HT1080 (cell line): ENCODE measurements at regions not wholly inside any gene's neighbourhood (a gene's known extent, or its start where the extent isn't known, plus 50 kb on each side); places are given as distances from the start of the nearest gene placed in this dataset.

ENCODE experiments used
- DNase-seq: peaks from one replicate; pipeline ENCODE4 v3.0.0-alpha.2; 2015; ENCODE audit warnings: low read depth

DNA sequence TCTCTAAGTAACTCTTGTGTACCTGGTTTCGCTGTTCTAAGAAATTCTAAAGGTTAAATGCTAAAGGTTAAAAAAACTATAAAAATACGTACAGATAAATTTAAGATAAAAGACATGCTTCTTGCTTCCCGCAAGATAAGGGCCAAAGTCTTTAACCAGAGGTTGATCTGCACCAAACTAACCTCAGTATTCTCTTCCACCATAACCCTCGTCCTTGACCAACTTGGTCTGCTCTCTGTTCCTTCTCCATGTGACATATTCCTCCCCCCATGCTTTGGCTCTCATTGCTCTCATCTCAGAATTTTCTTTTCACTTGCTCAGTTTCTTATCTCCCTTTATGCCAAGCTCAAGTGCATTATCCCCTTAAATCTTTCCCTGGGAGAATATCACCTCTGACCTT is 330.5 kb upstream of the ZFHX3 start:
- no peak for DNase-seq

GRCh38 chr16:73371584-73372319 is 323.8 kb upstream of the ZFHX3 start:
- DNase-seq: no peak

GRCh38 chr16:73369851-73370250 is 321.9 kb upstream of the ZFHX3 start:
- DNase-seq: no peak

GRCh38 chr16:73368715-73369114 is 320.8 kb upstream of the ZFHX3 start:
- DNase-seq: no peak

- DNase-seq: no peak
Measured at GRCh38 chr16:73365016-73365551, 317.2 kb upstream of the ZFHX3 start.

- DNase-seq: no peak
Measured at GRCh38 chr16:73364413-73364812, 316.5 kb upstream of the ZFHX3 start.

GRCh38 chr16:73361061-73361460 is 313.1 kb upstream of the ZFHX3 start:
- no peak for DNase-seq

DNA sequence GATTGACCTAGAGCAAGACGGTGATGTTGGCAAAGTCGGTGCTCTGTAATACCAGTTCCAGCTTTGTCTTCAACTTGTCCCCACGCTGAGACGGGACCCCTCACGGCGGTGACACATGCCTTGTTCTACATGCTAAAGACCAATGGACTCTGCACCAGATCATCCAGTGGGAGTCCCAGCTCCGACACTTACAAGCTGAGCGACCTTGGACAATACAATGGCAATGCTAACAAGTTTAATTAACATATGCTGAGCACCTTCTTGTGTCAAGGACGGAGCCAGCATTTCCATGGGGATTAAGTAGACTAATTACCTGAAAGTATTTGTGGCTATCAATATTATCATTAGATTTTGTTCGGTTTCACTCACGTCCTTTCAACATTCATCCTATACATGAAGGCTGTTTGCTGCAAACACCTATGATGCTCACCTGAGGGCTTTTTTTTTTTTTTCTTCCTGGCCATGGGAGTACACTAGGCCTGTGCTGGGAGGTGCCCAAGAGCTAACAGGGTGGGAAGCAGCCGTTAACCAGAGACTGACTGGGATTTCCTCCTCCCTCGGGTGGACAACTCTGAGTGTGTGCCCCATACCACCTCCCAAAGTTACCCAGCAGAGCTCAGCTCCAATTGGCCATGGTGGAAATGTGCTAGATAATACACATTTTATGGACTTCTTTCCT is 308.6 kb upstream of the ZFHX3 start:
- DNase-seq: no peak

DNA sequence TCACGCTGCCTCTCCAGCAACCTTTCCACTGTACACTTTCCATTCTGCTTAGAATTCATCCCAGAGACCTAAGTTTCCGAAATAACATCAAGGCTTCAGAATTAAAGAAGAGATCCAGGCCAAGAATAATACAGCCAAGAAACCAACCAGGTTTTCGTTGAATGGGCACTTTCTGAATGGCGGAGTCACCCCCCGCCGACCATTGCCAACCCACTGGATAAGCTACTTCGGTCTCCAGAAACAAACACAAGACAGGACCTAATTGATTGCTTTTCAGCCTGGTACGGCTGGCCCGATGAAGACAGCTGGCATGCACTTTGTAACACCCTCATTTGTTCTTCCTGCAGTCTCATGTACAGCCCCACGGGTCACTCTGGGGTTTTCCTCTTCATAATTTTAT is 308.1 kb upstream of the ZFHX3 start:
- no peak for DNase-seq

DNA sequence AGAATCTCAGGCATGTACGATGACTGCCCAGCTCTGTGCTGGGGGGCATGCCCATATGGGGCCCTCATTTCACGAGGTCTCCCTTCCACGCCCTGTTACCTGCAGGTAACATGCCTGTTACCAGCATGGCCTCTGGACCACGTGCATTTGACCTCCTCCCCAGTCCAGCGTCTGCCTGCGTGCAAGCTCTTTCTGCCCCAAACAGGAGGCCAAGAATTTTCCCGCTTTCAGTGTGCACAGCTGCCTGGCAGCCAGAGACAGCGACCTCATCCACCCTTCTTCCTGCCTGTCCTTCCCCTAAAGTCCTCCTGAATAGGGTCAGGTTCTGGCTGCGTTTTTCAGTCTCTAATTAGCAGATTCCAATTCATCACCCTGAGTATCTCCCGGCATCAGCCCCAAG is 306.5 kb upstream of the ZFHX3 start:
- DNase-seq: no peak

GRCh38 chr16:73350707-73351452 is 303.0 kb upstream of the ZFHX3 start:
- no peak for DNase-seq

DNA sequence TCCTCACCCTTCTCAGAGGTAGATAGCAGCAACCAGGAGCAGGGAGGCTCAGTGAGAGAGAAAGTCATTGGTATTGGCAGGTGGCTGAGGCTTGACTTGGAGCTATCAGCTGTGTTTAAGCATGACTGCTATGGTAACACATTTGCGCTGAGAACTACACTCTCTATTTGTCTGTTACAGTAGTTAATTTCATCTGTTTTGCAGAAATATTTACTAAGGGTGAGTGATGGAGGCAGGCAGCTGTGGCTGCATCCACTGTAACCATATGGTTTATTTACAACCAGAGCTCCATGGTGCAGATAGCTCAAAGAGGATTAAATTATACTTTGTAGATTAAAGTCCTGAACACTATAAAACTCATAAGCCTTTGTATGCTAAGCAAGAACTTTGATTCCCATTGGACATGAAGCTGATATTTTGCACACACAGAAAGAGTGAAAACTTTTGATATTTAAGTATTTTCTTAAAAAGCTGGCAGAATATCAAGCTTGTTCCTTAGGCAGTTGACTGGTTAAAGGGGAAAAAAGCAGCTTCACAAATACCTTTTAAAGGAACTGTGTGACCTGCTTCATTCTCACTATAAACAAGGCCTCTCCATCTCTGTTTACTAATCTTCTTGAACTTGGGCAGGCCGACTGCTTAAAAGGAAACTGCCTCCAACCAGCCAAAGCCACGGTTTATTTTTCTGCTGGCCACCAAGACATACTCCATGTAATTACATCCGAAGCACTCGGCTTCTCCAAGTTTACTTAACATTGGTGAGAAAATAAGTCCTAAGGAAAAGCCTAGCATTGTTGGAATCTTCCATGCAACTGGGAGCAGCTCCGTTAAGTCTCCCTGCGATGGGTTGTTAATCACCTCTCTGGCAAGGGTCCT is 299.8 kb upstream of the ZFHX3 start:
- DNase-seq: no peak

GRCh38 chr16:73339821-73340220 is 291.9 kb upstream of the ZFHX3 start:
- no peak for DNase-seq

DNA sequence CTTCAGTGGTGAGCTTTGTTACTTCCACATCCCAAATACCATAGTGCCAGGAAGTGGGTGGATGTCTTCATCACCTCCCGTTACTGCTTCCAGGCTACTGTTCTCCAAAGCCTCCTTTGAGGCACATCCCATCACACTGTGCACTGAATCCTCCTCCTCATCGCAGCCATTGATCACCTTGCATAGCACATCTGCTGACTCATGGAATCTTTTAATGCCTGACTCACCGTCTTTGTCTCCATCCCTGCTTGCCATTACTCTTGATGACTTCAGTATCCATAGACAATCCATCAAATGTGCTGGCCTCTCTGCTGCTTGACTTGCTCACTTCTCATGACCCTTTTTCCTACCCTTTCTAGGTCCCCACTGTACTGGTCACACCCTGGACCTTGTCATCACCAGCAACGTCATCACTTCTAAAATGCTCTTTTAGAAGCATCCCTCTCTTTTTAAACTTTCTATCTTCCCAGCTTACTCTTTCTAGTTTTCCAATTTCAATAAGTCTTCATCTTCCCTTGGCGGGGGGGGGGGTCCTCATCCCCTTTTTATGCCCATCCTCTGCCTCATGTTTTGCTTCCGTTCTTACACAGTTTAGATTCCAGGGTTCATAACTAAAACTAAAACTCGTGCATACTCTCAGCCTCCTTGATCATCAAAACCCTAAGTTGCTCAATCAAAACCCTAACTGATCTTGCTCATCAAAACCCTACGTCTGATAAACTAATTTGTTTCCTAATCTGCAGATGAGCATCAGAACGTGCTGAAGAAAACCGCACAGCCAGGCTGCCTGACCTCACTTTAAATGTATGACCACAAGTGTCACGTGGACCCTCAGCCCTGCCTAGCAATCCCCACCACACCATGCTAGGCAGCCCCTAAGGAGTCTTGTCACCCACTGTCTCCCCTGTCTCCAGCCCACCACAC is 289.7 kb upstream of the ZFHX3 start:
- DNase-seq: peak; percentile 8

DNA sequence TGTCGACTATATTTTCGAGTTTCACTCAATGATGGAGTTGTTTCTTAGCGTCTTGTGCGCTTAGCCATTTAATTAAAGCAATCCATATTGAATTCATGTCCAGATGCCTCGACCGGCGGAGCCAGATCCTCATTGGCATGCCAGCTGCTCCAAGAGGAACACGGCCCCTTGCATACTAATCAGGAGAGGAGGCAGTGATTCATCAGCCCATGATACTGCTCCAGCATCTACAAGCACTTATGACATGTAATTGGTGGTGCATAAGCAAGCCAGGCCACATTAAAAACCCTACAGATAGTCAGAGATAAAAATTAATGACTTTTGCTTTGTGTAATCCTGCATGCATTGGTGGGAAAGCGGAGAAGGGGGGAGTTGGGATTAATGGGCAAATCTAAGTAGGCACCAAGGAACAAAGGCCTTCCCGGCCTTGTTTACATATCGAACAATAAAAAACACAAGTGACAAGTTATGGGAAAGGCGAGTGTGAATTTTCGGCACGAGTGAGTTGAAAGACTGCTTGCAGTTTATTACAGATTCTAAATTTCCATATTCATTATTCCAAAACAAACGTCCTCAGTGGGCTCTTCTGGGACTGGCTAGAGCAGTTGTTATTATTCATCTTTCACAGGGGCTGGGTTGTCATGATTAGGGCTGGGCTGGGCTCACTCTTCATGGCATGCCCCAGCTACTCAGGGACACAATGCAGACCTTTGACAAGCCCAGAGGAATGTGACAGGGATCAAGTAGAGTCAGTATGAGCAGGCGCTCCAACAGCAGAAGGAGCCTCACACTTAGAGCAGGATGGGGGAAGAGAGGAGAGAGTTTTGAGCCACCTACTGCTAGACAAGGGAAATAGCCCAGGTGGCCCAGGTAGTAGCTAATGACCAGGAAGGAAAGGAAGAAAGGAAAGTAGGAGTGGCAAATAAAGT is 281.7 kb upstream of the ZFHX3 start:
- DNase-seq: no peak

- DNase-seq: no peak
Measured at GRCh38 chr16:73326770-73327470, 279.0 kb upstream of the ZFHX3 start.

DNA sequence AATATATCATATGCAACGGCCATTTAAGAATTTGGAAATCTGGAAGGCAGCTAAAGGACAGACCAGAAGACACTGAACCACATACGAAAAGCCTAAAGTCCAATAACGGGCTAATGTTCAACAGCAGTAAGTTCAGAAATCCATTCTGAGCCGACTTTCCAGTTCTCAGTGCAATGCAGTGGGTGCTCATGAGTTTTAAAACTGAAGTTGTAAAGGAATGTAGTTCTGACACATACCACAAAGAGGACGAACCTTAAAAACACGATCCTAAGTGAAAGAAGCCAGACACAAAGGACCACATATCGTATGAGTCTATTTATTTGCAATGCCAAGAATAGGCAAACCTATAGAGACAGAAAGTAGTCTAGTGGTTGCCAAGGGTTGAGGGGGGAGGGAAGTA is 278.3 kb upstream of the ZFHX3 start:
- no peak for DNase-seq

DNA sequence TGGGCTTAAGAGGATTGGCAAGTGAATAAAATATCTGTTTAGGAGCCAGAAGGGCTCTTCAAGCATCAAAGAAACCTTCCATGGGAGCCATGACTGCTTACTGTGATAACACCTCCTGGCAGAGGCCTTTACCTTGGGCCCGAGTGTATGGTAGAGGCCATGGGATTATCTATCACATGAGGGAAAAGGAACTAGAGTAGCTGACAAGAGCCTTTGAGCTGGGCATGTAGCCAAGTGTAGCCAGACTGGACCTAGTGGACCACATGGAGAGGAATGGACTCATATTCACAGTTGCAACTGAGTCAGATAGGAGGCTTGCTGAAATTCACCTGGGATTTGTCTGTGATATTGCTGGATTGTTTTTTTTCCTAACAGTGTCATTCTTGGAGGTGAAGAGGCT is 276.0 kb upstream of the ZFHX3 start:
- DNase-seq: no peak
